ENCODE measurements at regions not wholly inside any gene's neighbourhood (a gene's known extent, or its start where the extent isn't known, plus 50 kb on each side); places are given as distances from the start of the nearest gene placed in this dataset.
"Not testable (repeated sequence)": the region's sequence is repeated elsewhere in the genome, so short reads cannot be mapped to it uniquely, and the experiment has no call there.

GRCh38 chr4:171348090-171348489 is 465.1 kb upstream of the GALNTL6 start:
- DNase-seq (ENCODE audit: low read depth, low spot score), result no peak

GRCh38 chr4:171342646-171343045 is 470.6 kb upstream of the GALNTL6 start:
- DNase-seq (ENCODE audit: low read depth, low spot score), result no peak

GRCh38 chr4:171340258-171340657 is 472.9 kb upstream of the GALNTL6 start:
- DNase-seq (ENCODE audit: low read depth, low spot score), result no peak

- DNase-seq (ENCODE audit: low read depth, low spot score), result no peak
Observed at GRCh38 chr4:171334549-171334948, 478.7 kb upstream of the GALNTL6 start.

GRCh38 chr4:171308661-171309060 is 504.5 kb upstream of the GALNTL6 start:
- no peak for DNase-seq (ENCODE audit: low read depth, low spot score)

- not testable (repeated sequence) for DNase-seq (ENCODE audit: low read depth, low spot score)
Observed at GRCh38 chr4:171298048-171298718, 515.0 kb upstream of the GALNTL6 start.

GRCh38 chr4:171288816-171289432 is 524.3 kb upstream of the GALNTL6 start:
- no peak for DNase-seq (ENCODE audit: low read depth, low spot score)

GRCh38 chr4:171281359-171281758 is 531.8 kb upstream of the GALNTL6 start:
- no peak for DNase-seq (ENCODE audit: low read depth, low spot score)

- no peak for DNase-seq (ENCODE audit: low read depth, low spot score)
Observed at GRCh38 chr4:171279131-171279530, 534.1 kb upstream of the GALNTL6 start.

GRCh38 chr4:171266671-171267070 is 546.5 kb upstream of the GALNTL6 start:
- no peak for DNase-seq (ENCODE audit: low read depth, low spot score)

- DNase-seq (ENCODE audit: low read depth, low spot score), result no peak
Observed at GRCh38 chr4:171265190-171265818, 547.9 kb upstream of the GALNTL6 start.

- no peak for DNase-seq (ENCODE audit: low read depth, low spot score)
Observed at GRCh38 chr4:171256223-171256622, 557.0 kb upstream of the GALNTL6 start.

GRCh38 chr4:171246948-171247347 is 566.3 kb upstream of the GALNTL6 start:
- no peak for DNase-seq (ENCODE audit: low read depth, low spot score)

- DNase-seq (ENCODE audit: low read depth, low spot score), result no peak
Observed at GRCh38 chr4:171242831-171243230, 570.4 kb upstream of the GALNTL6 start.

- DNase-seq (ENCODE audit: low read depth, low spot score), result no peak
Observed at GRCh38 chr4:171239196-171239595, 574.0 kb upstream of the GALNTL6 start.

- no peak for DNase-seq (ENCODE audit: low read depth, low spot score)
Observed at GRCh38 chr4:171235521-171235920, 577.7 kb upstream of the GALNTL6 start.

- not testable (repeated sequence) for DNase-seq (ENCODE audit: low read depth, low spot score)
Observed at GRCh38 chr4:171229354-171229753, 583.9 kb upstream of the GALNTL6 start.

GRCh38 chr4:171221181-171221580 is 592.0 kb upstream of the GALNTL6 start:
- DNase-seq (ENCODE audit: low read depth, low spot score), result no peak

- peak; percentile 16 for DNase-seq (ENCODE audit: low read depth, low spot score)
Observed at GRCh38 chr4:171203425-171203824, 609.8 kb upstream of the GALNTL6 start.

GRCh38 chr4:171202908-171203307 is 610.3 kb upstream of the GALNTL6 start:
- DNase-seq (ENCODE audit: low read depth, low spot score), result no peak

- no peak for DNase-seq (ENCODE audit: low read depth, low spot score)
Observed at GRCh38 chr4:171186700-171187099, 626.5 kb upstream of the GALNTL6 start.

- no peak for DNase-seq (ENCODE audit: low read depth, low spot score)
Observed at GRCh38 chr4:171181090-171181489, 632.1 kb upstream of the GALNTL6 start.

- DNase-seq (ENCODE audit: low read depth, low spot score), result peak; percentile 3
Observed at GRCh38 chr4:171170671-171171070, 642.5 kb upstream of the GALNTL6 start.

Data from astrocyte of the hippocampus (primary cell).